WERI-Rb-1 (cell line): ENCODE measurements at regions not wholly inside any gene's neighbourhood (a gene's known extent, or its start where the extent isn't known, plus 50 kb on each side); places are given as distances from the start of the nearest gene placed in this dataset.

Experiments used
- DNase-seq: peaks from one replicate; pipeline ENCODE4 v3.0.0-alpha.2; 2020
- H3K27ac ChIP-seq: fragments of 250-450 bp; sonication (Bioruptor Pico); 2 replicates; pipeline ENCODE4 v1.5.1; 2020; ENCODE audit warnings: mild to moderate bottlenecking, moderate library complexity
- H3K27me3 ChIP-seq: fragments of 250-450 bp; sonication (Bioruptor Pico); 2 replicates; pipeline ENCODE4 v1.5.1; 2021; ENCODE audit warnings: mild to moderate bottlenecking, low read depth, moderate library complexity; ENCODE audit not compliant: insufficient read depth, severe bottlenecking
- H3K36me3 ChIP-seq: fragments of 250-450 bp; sonication (Bioruptor Pico); 2 replicates; pipeline ENCODE4 v1.5.1; 2020; ENCODE audit warnings: mild to moderate bottlenecking, moderate library complexity
- H3K4me3 ChIP-seq: 2 replicates; pipeline ENCODE4 v1.5.1; 2011; ENCODE audit warnings: low read depth, mild to moderate bottlenecking, control low read depth, low read length
- H3K9me3 ChIP-seq: fragments of 250-450 bp; sonication (Bioruptor Pico); 2 replicates; pipeline ENCODE4 v1.5.1; 2021; ENCODE audit warnings: mild to moderate bottlenecking, moderate library complexity; ENCODE audit not compliant: severe bottlenecking
- TF ChIP-seq, protein P1 (sequence below): IDR thresholded peaks from 2 replicates; pipeline ENCODE4 v1.5.1; 2011; ENCODE audit warnings: low read depth, mild to moderate bottlenecking, control low read depth, inconsistent platforms, low read length

GRCh38 chr9:522658-523057 lies 308.0 kb downstream of the DOCK8 start:
- Histone ChIP-seq H3K27ac (no peak overlapping the region), H3K36me3 (peaks cover 13% of the 10 kb centered on the region), H3K9me3 (no peaks in the 10 kb centered on the region), H3K4me3 (no peak overlapping the region), H3K27me3 (no peaks in the 10 kb centered on the region)
- DNase-seq: no peak
- TF ChIP-seq, protein P1, sequence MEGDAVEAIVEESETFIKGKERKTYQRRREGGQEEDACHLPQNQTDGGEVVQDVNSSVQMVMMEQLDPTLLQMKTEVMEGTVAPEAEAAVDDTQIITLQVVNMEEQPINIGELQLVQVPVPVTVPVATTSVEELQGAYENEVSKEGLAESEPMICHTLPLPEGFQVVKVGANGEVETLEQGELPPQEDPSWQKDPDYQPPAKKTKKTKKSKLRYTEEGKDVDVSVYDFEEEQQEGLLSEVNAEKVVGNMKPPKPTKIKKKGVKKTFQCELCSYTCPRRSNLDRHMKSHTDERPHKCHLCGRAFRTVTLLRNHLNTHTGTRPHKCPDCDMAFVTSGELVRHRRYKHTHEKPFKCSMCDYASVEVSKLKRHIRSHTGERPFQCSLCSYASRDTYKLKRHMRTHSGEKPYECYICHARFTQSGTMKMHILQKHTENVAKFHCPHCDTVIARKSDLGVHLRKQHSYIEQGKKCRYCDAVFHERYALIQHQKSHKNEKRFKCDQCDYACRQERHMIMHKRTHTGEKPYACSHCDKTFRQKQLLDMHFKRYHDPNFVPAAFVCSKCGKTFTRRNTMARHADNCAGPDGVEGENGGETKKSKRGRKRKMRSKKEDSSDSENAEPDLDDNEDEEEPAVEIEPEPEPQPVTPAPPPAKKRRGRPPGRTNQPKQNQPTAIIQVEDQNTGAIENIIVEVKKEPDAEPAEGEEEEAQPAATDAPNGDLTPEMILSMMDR: no peak

DNA sequence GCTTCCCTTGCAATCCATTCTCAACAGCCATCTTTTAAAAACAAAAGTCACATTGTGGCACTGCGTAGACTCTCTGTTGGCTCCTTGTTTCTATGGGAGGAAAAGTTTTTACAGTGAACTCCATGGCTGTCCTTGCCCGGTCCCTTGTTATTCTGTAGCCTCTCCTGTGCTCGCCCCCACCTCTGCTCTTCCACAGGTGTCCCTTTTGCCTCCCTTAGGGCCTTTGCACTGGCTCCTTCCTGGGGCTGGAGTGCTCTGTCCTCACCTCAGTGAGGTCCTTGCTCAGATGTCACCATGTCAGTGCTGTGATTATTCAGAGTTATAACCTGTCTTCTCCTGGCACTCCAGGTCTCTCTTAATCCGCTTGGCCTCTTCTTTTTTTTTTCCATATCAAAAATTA lies 308.8 kb downstream of the DOCK8 start:
- no peak overlapping the region for H3K4me3 ChIP-seq
- H3K36me3 ChIP-seq: peaks cover 13% of the 10 kb centered on the region
- no peak overlapping the region for H3K27ac ChIP-seq
- no peaks in the 10 kb centered on the region for H3K9me3 ChIP-seq
- no peak for DNase-seq
- TF ChIP-seq, protein P1: no peak
- H3K27me3 ChIP-seq: no peaks in the 10 kb centered on the region

DNA sequence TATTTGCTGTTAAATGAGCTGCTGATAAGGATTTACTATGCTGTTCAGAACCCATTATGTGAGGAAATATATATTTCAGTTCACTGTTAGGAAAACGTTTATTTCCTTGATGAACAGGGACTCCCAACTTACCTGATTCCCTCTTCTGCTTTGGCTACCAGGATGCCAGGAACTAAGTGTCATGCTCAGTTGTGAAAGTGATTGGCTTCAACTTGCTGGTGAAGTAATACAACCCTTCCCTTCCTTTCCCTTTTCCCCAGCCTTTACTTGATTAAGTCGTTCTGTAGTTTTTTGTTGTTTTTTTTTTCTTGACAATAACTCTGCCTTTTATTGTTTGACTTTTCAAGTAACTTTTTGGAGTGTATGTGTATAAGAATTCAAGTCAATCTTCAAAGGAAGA lies 309.3 kb downstream of the DOCK8 start:
- H3K27ac ChIP-seq: no peak overlapping the region

GRCh38 chr9:526904-527591 lies 312.4 kb downstream of the DOCK8 start:
- Histone ChIP-seq H3K9me3 (no peaks in the 10 kb centered on the region), H3K27ac (no peak overlapping the region), H3K4me3 (no peak overlapping the region), H3K27me3 (no peaks in the 10 kb centered on the region), H3K36me3 (0 out of 2 replicates have a peak, but pooled peaks cover 4% of the 10 kb centered on the region)
- no peak for DNase-seq
- TF ChIP-seq, protein P1: no peak

More for the DNA sequence above, 309.3 kb downstream of the DOCK8 start:
- no peaks in the 10 kb centered on the region for H3K9me3 ChIP-seq
- H3K36me3 ChIP-seq: peaks cover 10% of the 10 kb centered on the region
- H3K4me3 ChIP-seq: no peak overlapping the region
- H3K27me3 ChIP-seq: no peaks in the 10 kb centered on the region
- TF ChIP-seq, protein P1: no peak
- no peak for DNase-seq

DNA sequence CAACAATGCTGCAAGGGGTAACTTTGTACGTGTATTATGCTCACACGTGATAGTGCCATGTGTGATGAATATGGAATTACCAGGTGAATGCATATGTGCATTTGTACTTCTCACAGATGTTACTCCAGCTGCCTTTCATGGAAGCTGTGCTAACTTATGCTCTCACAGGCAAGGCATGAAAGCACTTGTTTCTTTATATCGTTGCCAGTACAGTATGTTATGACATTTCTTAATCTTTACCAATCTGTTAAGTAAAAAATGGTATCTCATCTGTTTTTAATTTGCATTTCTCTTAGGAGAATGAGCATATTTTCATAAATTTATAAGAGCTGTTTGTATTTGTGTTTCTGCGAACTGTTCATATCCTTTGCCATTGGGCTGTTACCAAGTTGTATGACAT lies 311.8 kb upstream of the DMRT1 start:
- TF ChIP-seq, protein P1: no peak
- peaks cover 4% of the 10 kb centered on the region; the same call in 1 of the 2 replicates for H3K36me3 ChIP-seq
- H3K27ac ChIP-seq: no peak overlapping the region
- no peak for DNase-seq
- no peaks in the 10 kb centered on the region for H3K9me3 ChIP-seq
- no peak overlapping the region for H3K4me3 ChIP-seq
- no peaks in the 10 kb centered on the region for H3K27me3 ChIP-seq

- peaks cover 4% of the 10 kb centered on the region; the same call in 1 of the 2 replicates for H3K36me3 ChIP-seq
- H3K27me3 ChIP-seq: no peaks in the 10 kb centered on the region
- no peak for DNase-seq
- TF ChIP-seq, protein P1: no peak
- no peak overlapping the region for H3K4me3 ChIP-seq
- no peaks in the 10 kb centered on the region for H3K9me3 ChIP-seq
- no peak overlapping the region for H3K27ac ChIP-seq
These were observed 310.8 kb upstream of the DMRT1 start for GRCh38 chr9:530681-531080.
